ENCODE measurements at regions not wholly inside any gene's neighbourhood (a gene's known extent, or its start where the extent isn't known, plus 50 kb on each side); places are given as distances from the start of the nearest gene placed in this dataset.

GRCh38 chr10:44046605-44047004 is 338.3 kb downstream of the CXCL12 start:
- ChIA-PET CTCF (no interaction called here), POLR2A (no interaction called here)

GRCh38 chr10:44045020-44045419 is 339.9 kb downstream of the CXCL12 start:
- POLR2A ChIA-PET, result no interaction called here
- CTCF ChIA-PET, result no interaction called here

GRCh38 chr10:44044549-44044948 is 340.3 kb downstream of the CXCL12 start:
- POLR2A ChIA-PET, result no interaction called here
- CTCF ChIA-PET, result no interaction called here

- POLR2A ChIA-PET, result no interaction called here
- CTCF ChIA-PET, result no interaction called here
These were observed 341.1 kb downstream of the CXCL12 start for GRCh38 chr10:44043646-44044375.

- ChIA-PET CTCF (no interaction called here), POLR2A (no interaction called here)
These were observed 341.8 kb downstream of the CXCL12 start for GRCh38 chr10:44042926-44043602.

GRCh38 chr10:44042075-44042770 is 342.7 kb downstream of the CXCL12 start:
- POLR2A ChIA-PET, result no interaction called here
- CTCF ChIA-PET, result no interaction called here

GRCh38 chr10:44039599-44039998 is 345.3 kb downstream of the CXCL12 start:
- POLR2A ChIA-PET, result no interaction called here
- CTCF ChIA-PET, result interaction anchor here (1.1 kb wide), 1 partner anchor 349 kb away, joined by 4 read pairs; no protein-coding TSS in a partner anchor

GRCh38 chr10:44036425-44036824 is 348.5 kb downstream of the CXCL12 start:
- POLR2A ChIA-PET, result no interaction called here
- CTCF ChIA-PET, result no interaction called here

- POLR2A ChIA-PET, result no interaction called here
- CTCF ChIA-PET, result no interaction called here
These were observed 349.3 kb downstream of the CXCL12 start for GRCh38 chr10:44035474-44036197.

- POLR2A ChIA-PET, result no interaction called here
- CTCF ChIA-PET, result no interaction called here
These were observed 350.0 kb downstream of the CXCL12 start for GRCh38 chr10:44034946-44035345.

- POLR2A ChIA-PET, result no interaction called here
- CTCF ChIA-PET, result no interaction called here
These were observed 351.9 kb downstream of the CXCL12 start for GRCh38 chr10:44033008-44033407.

GRCh38 chr10:44032216-44032615 is 352.7 kb downstream of the CXCL12 start:
- ChIA-PET CTCF (no interaction called here), POLR2A (no interaction called here)

GRCh38 chr10:44030738-44031137 is 354.2 kb downstream of the CXCL12 start:
- CTCF ChIA-PET, result interaction anchor here (2.8 kb wide), 1 partner anchor 341 kb away, joined by 10 read pairs; no protein-coding TSS in a partner anchor
- POLR2A ChIA-PET, result no interaction called here

GRCh38 chr10:44030132-44030531 is 354.8 kb downstream of the CXCL12 start:
- ChIA-PET CTCF (interaction anchor here (2.8 kb wide), 1 partner anchor 340 kb away, joined by 10 read pairs; no protein-coding TSS in a partner anchor), POLR2A (no interaction called here)

GRCh38 chr10:44028384-44029137 is 356.3 kb downstream of the CXCL12 start:
- CTCF ChIA-PET, result no interaction called here
- POLR2A ChIA-PET, result no interaction called here

GRCh38 chr10:44024356-44025116 is 360.4 kb downstream of the CXCL12 start:
- POLR2A ChIA-PET, result no interaction called here
- CTCF ChIA-PET, result no interaction called here

- POLR2A ChIA-PET, result no interaction called here
- CTCF ChIA-PET, result no interaction called here
These were observed 361.4 kb downstream of the CXCL12 start for GRCh38 chr10:44023517-44023916.

GRCh38 chr10:44022203-44022602 is 362.7 kb downstream of the CXCL12 start:
- ChIA-PET CTCF (no interaction called here), POLR2A (no interaction called here)

Measured in activated CD8-positive, alpha-beta memory T cell treated with anti-CD3 and anti-CD28 coated beads for 36 hours (primary cell).